GM21619 (cell line): ENCODE measurements at regions not wholly inside any gene's neighbourhood (a gene's known extent, or its start where the extent isn't known, plus 50 kb on each side); places are given as distances from the start of the nearest gene placed in this dataset.

Experiments used
- ATAC-seq: cut with Tn5 transposase; IDR thresholded peaks from one replicate; pipeline ENCODE4 v1.9.1; 2021; ENCODE audit not compliant: unreplicated experiment

GRCh38 chr20:58069796-58070663 is 158.4 kb downstream of the ANKRD60 start:
- no peak for ATAC-seq

- no peak for ATAC-seq
Observed at GRCh38 chr20:58069207-58069606, 159.2 kb downstream of the ANKRD60 start.

DNA sequence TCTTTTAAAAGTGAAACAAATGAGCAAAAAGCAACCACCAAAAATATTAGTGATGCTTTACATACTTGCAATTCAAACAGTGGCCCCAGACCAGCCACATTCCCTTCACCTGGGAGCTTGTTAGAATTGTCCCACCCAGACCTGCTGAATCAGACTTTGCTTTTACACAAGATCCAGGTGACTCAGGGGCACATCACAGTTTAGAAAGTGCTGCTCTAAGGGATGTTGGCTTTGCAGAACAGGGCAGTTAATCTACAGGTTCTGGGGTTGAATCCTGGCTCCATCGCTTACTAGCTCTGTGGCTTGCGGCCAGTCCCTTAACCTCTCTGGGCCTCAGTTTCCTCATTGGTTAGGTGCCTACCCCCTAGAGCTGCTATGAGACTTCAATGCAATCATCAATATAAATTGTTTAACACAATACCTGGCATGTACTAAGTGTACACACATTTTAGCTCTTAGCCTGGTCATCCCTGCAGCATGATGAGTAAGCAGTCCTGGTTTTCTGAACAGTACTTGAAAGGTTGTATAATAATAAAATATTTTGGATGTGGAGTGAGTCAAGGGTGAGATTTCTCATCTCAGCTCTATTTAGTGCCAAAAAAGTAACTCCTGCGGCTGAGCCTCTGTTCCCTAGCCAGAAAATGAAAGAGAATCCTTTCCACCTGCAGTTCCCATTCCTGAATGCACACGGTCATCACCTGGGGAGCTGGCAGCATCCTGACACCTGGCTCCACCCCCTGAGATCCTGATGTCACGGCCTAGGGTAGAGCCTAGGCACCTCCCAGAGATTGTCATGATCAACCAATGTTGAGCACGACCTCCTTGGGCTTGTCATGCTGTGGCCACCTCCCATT is 162.7 kb downstream of the ANKRD60 start:
- no peak for ATAC-seq

- no peak for ATAC-seq
Observed at GRCh38 chr20:58064411-58065010, 163.9 kb downstream of the ANKRD60 start.

- ATAC-seq = no peak
Observed at GRCh38 chr20:58059260-58059544, 169.3 kb downstream of the ANKRD60 start.

DNA sequence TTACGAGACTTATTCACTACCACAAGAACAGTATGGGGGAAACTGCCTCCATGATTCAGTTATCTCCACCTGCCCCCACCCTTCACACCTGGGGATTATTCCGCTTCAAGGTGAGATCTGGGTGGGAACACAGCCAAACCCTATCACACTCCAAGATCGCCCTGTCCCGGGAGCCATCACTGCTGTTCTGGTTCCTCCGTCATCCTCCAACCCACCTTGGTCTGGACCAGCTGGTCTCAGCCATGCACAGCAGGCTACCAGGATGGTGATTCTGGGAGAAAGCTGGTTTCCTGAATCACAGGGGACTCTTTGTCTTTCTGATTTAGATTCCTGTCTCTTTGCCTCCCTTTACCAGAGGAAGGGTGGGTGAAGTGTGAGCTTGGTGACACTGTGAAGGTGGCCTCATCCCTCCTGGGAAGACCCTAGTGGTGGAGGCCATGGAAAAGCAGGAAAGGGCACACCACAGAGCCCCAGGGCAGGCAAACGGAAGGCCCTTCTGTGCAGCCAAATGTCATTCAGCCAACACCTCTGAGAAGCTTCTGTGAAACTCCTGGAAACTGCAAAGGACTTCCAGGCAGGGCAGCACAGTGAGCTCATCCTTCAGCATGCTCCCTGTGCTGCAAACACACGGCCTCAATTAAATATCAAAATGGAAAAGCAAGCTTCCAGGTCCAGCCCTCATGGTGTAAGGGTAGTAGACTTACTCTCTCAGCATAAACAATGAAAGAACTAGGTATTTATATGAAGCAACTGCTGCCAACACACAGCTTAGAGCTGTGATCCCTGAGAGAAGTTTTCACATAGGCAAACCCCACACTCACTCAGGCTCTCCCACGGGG is 169.8 kb downstream of the ANKRD60 start:
- no peak for ATAC-seq

GRCh38 chr20:58056921-58057686 is 171.3 kb downstream of the ANKRD60 start:
- no peak for ATAC-seq

DNA sequence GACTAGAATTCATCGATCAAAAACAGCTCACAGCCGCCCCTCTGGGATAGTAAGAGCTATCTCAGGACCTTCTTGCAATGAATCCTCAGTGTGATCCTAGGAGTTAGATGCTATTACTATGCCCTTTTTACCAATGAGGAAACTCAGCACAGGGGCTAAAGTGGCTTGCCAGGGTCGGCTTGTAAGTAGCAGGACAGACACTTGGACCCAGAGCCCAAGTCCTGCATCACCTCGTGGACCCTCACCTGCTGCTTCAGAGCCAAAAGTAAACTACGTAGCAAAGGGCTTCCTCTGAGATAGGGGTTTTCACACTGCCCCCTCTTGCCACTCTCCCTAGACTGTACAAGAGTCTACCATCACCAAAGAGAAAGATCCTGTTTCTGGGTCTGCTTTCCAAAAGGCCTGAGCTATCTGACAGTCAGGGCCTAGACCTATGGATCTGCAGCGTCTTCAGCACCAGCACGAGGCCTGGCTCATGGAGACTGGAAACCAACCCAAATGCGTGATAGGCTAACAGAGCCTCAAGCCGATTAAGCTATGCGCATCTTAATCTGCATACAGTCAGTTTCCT is 172.3 kb downstream of the ANKRD60 start:
- ATAC-seq = no peak

GRCh38 chr20:58054780-58055373 is 173.6 kb downstream of the ANKRD60 start:
- no peak for ATAC-seq

- ATAC-seq = no peak
Observed at GRCh38 chr20:58054082-58054779, 174.2 kb downstream of the ANKRD60 start.

GRCh38 chr20:58053391-58054055 is 174.9 kb downstream of the ANKRD60 start:
- ATAC-seq = no peak

GRCh38 chr20:58051367-58051766 is 177.1 kb downstream of the ANKRD60 start:
- ATAC-seq = no peak

DNA sequence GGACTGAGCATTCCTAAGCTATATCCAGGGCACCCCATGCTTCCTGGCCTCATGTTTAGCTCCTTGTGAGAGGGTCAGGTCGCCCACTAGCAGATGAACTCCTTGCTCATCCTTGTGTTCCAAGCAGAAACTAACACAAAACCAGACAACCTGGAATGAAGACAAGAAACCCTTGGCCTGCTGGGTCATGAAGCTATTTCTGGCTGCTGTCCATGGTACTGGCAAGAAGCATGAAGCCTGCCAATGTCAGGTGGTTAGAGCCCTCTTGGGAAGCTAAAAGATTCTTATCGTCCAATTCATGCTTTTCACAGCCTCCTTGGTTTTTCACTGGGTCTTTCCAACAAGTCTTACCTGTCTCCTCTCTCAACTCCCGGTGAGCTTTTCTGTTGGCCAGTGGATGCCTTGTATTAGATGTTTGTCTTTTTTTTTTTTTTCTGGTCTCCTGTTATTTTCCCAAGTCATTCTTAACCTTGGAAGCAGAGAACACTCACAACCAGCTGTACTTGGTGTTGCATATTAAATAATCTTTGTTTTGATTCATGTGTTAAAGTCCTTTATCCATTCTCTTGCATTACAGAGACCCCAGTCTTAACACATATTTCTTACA is 180.3 kb downstream of the ANKRD60 start:
- ATAC-seq = no peak

DNA sequence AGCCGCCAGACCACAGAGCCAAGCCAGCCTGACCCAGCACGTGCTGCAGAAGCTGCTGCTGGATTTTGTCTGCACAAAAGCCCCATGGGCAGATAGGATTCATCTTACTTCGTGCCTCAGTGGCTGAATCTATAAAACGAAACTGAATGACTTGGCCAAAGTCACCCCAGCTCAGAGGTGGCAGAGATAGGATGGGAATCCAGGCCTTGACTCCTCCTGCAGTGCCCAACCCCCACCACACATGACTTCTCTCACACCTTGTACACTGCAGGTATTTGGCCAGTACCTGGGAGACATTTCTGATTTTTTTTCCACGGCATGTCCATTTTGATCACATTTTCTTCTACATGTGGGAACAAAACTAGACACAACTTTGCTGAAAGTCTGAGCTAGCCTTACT is 182.1 kb downstream of the ANKRD60 start:
- no peak for ATAC-seq

GRCh38 chr20:58045579-58045978 is 182.9 kb downstream of the ANKRD60 start:
- no peak for ATAC-seq

GRCh38 chr20:58044931-58045555 is 183.4 kb downstream of the ANKRD60 start:
- ATAC-seq = no peak

DNA sequence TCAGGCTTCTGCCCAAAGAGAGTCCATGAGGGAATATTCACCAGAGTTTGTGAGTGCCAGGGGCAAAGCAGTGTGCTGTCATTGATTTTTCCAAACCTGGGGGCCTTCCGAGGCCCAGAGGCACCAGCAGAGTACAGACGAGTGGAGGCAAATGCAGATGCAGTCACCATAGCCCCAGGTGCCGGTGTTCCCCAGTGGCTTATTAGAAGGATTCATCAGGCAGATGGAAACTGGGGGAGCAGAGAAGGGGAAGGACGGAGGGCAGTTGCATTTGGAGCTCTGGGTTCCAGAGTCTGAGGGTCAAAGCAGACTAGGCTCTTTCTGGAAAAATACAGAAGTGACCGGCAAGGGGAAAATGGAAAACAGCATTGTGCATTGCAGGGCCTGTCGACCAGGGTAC is 184.2 kb downstream of the ANKRD60 start:
- no peak for ATAC-seq
